Fibroblast of villous mesenchyme (primary cell): ENCODE measurements at regions not wholly inside any gene's neighbourhood (a gene's known extent, or its start where the extent isn't known, plus 50 kb on each side); places are given as distances from the start of the nearest gene placed in this dataset.

ENCODE experiments used
- DNase-seq: peaks from one replicate; pipeline ENCODE4 v3.0.0-alpha.2; 2010; ENCODE audit warnings: low read depth
- H3K4me3 ChIP-seq: 2 replicates; pipeline ENCODE4 v1.5.1; 2011; ENCODE audit warnings: low read depth, mild to moderate bottlenecking, low read length
- CTCF ChIP-seq: IDR thresholded peaks from 2 replicates; pipeline ENCODE4 v1.5.1; 2012; ENCODE audit warnings: low read depth, mild to moderate bottlenecking, low read length; ENCODE audit not compliant: insufficient read depth

DNA sequence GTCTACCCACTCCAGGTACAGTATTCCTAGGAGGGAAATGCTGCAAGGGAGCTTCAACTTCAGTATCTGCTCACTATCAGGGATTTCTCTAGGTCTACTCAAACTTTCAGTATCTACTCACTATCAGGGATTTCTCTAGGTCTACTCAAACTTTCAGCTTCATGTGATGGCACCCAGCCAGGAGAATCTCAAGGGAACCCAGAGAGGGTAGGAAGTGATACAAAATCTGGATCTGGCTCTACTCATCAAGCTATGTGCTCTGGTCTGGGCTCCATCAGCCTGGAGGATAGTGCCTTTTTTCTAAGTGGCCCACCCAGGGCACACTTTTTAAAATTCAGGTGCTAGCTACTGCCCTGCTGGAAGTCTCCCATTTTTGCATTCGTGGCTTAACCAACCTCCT lies 52.3 kb upstream of the FNDC3A start:
- no peak for DNase-seq
- no peak overlapping the region for H3K4me3 ChIP-seq
- TF ChIP-seq CTCF: no peak

DNA sequence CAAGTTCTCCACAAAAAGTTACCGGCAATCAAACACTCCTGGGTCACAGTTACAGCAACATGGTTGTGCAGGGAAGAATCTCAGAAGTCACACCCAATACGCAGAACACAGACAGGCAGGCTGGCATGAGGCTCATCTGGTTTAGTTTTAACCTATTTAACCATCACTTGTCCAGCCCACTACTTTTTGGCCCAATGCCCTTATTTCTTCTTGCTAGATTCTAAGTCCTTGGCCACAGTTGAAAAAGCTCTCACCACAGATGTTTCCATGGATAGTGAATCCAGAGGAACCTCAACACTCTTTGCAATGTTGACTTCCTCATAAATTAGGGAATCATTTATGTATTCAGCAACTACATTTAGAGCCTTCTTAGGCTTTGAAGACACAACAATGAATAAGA lies 50.7 kb upstream of the FNDC3A start:
- DNase-seq: no peak
- no peak overlapping the region for H3K4me3 ChIP-seq
- TF ChIP-seq CTCF: no peak
